ENCODE measurements at regions not wholly inside any gene's neighbourhood (a gene's known extent, or its start where the extent isn't known, plus 50 kb on each side); places are given as distances from the start of the nearest gene placed in this dataset.

DNA sequence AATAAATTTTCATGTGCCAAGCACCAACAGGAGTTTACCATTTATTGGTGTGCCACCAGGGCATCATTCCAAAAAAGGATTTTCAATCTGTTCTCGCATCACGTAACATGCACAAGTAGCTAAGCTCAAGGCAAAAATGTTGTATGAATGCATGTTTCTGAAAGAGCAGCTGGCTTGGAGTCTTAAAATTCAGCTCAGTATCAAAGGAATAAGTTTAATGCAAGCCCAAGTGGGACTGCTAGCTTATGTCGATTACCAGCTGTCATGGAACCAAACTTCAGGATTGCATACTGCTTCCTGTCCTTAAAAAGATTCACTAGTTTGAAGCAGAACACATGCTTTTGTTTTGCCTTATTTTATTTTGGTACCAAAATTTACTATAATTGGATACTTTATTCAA is 437.0 kb downstream of the FSCB start:
- H2AFZ ChIP-seq (ENCODE audit: low read depth): no peak overlapping the region
- H3K4me2 ChIP-seq: no peak overlapping the region
- no peak overlapping the region for H3K9ac ChIP-seq
- no peaks in the 10 kb centered on the region for H4K20me1 ChIP-seq (ENCODE audit: insufficient read depth)
- no peak overlapping the region for H3K27ac ChIP-seq
- H3K27me3 ChIP-seq (ENCODE audit: insufficient read depth, low read depth): no peaks in the 10 kb centered on the region
- TF ChIP-seq, protein P1, sequence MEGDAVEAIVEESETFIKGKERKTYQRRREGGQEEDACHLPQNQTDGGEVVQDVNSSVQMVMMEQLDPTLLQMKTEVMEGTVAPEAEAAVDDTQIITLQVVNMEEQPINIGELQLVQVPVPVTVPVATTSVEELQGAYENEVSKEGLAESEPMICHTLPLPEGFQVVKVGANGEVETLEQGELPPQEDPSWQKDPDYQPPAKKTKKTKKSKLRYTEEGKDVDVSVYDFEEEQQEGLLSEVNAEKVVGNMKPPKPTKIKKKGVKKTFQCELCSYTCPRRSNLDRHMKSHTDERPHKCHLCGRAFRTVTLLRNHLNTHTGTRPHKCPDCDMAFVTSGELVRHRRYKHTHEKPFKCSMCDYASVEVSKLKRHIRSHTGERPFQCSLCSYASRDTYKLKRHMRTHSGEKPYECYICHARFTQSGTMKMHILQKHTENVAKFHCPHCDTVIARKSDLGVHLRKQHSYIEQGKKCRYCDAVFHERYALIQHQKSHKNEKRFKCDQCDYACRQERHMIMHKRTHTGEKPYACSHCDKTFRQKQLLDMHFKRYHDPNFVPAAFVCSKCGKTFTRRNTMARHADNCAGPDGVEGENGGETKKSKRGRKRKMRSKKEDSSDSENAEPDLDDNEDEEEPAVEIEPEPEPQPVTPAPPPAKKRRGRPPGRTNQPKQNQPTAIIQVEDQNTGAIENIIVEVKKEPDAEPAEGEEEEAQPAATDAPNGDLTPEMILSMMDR (conservative IDR thresholded peaks at IDR 0.05; ENCODE audit: low read depth, low read length): no peak
- H3K36me3 ChIP-seq (ENCODE audit: insufficient read depth): no peaks in the 10 kb centered on the region
- H3K4me1 ChIP-seq (ENCODE audit: low read depth, poor library complexity, severe bottlenecking): no peaks in the 10 kb centered on the region
- H3K4me3 ChIP-seq (IDR thresholded peaks at IDR 0.05; ENCODE audit: insufficient read depth, low read depth, low read length): no peak overlapping the region
- H3K79me2 ChIP-seq (ENCODE audit: insufficient read depth, low read depth): no peaks in the 10 kb centered on the region

DNA sequence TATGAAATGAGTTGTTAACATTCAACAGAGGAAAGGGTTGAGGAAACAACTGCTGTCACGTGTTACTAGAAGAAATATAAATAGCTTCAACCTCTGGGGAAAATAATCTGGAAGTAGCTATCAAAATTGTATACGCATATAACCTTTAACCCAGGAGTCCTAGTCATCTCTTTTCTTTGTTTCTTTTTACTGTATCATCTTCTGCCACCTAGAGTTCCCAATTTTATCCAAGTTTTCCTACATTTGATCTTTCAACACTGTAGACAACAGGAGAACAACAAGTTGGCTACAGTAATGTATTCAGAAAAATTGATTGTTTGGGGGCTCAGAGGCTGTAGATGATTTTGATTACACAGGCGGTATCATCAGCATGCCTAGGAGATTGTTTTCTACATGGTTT is 453.7 kb downstream of the FSCB start:
- H2AFZ ChIP-seq (ENCODE audit: low read depth): no peak overlapping the region

DNA sequence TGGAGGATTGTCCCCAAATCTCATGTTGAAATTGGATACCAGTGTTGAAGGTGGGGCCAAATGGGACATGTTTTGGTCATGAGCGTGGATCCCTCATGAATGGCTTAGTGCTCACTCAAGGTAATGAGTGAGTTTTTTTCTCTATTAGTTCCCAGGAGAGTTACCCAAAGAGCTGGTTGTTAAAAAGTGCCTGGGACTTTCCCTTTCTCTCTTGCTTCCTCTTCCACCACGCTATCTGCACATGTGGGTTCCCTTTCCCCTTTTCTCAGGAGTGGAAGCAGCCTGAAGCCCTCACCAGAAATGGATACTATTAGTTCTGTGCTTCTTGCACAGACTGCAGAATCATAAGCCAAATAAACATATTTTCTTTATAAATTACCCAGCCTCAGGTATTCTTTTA is 465.4 kb downstream of the FSCB start:
- Histone ChIP-seq H4K20me1 (ENCODE audit: insufficient read depth) (no peaks in the 10 kb centered on the region), H3K4me2 (no peak overlapping the region), H3K79me2 (ENCODE audit: insufficient read depth, low read depth) (no peaks in the 10 kb centered on the region), H3K4me3 (IDR thresholded peaks at IDR 0.05; ENCODE audit: insufficient read depth, low read depth, low read length) (no peak overlapping the region), H3K27ac (no peak overlapping the region), H3K27me3 (ENCODE audit: insufficient read depth, low read depth) (no peaks in the 10 kb centered on the region), H3K4me1 (ENCODE audit: low read depth, poor library complexity, severe bottlenecking) (no peaks in the 10 kb centered on the region), H2AFZ (ENCODE audit: low read depth) (no peak overlapping the region), H3K9ac (no peak overlapping the region), H3K36me3 (ENCODE audit: insufficient read depth) (no peaks in the 10 kb centered on the region)
- TF ChIP-seq, protein P1 (conservative IDR thresholded peaks at IDR 0.05; ENCODE audit: low read depth, low read length): no peak

More for the DNA sequence above, 453.7 kb downstream of the FSCB start:
- H3K27ac ChIP-seq: no peak overlapping the region
- no peak overlapping the region for H3K9ac ChIP-seq
- TF ChIP-seq, protein P1 (conservative IDR thresholded peaks at IDR 0.05; ENCODE audit: low read depth, low read length): no peak
- H4K20me1 ChIP-seq (ENCODE audit: insufficient read depth): no peaks in the 10 kb centered on the region
- H3K4me2 ChIP-seq: no peak overlapping the region
- no peaks in the 10 kb centered on the region for H3K4me1 ChIP-seq (ENCODE audit: low read depth, poor library complexity, severe bottlenecking)
- no peaks in the 10 kb centered on the region for H3K79me2 ChIP-seq (ENCODE audit: insufficient read depth, low read depth)
- no peaks in the 10 kb centered on the region for H3K27me3 ChIP-seq (ENCODE audit: insufficient read depth, low read depth)
- no peak overlapping the region for H3K4me3 ChIP-seq (IDR thresholded peaks at IDR 0.05; ENCODE audit: insufficient read depth, low read depth, low read length)
- H3K36me3 ChIP-seq (ENCODE audit: insufficient read depth): no peaks in the 10 kb centered on the region

DNA sequence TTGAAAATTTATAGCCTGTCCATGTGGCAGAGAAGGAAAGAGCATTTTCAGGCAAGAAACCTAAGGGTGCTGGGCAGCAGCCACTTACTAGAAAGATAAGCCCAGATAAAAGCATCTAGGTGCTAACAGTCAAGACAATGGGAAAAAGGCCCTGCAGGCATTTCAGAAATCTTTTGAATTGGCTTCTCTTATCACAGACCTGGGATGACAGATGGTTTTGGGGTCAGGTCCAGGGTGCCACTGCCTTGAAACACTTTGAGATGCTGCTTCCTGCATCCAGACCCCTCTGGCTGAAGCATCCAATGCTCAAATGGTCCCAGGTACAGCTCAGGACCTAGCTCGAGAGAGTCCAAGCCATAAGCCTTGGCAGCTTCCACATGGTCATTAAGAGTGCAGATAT is 466.5 kb downstream of the FSCB start:
- no peak overlapping the region for H3K27ac ChIP-seq
- H3K79me2 ChIP-seq (ENCODE audit: insufficient read depth, low read depth): no peaks in the 10 kb centered on the region
- no peaks in the 10 kb centered on the region for H4K20me1 ChIP-seq (ENCODE audit: insufficient read depth)
- no peaks in the 10 kb centered on the region for H3K36me3 ChIP-seq (ENCODE audit: insufficient read depth)
- H3K4me2 ChIP-seq: no peak overlapping the region
- no peak overlapping the region for H3K9ac ChIP-seq
- no peaks in the 10 kb centered on the region for H3K27me3 ChIP-seq (ENCODE audit: insufficient read depth, low read depth)
- no peak overlapping the region for H2AFZ ChIP-seq (ENCODE audit: low read depth)
- H3K4me3 ChIP-seq (IDR thresholded peaks at IDR 0.05; ENCODE audit: insufficient read depth, low read depth, low read length): no peak overlapping the region
- no peaks in the 10 kb centered on the region for H3K4me1 ChIP-seq (ENCODE audit: low read depth, poor library complexity, severe bottlenecking)
- TF ChIP-seq, protein P1 (conservative IDR thresholded peaks at IDR 0.05; ENCODE audit: low read depth, low read length): no peak

All from KMS-11 (cell line).